Lung microvascular endothelial cell (primary cell): ENCODE measurements at regions not wholly inside any gene's neighbourhood (a gene's known extent, or its start where the extent isn't known, plus 50 kb on each side); places are given as distances from the start of the nearest gene placed in this dataset.
"Not testable (repeated sequence)": the region's sequence is repeated elsewhere in the genome, so short reads cannot be mapped to it uniquely, and the experiment has no call there.

Experiments used
- DNase-seq, 2 donors: peaks; one replicate each; pipeline versions ENCODE4 v3.0.0 to v3.0.0-alpha.2; 2010; ENCODE audit warnings: low read depth in 2 of 2

DNA sequence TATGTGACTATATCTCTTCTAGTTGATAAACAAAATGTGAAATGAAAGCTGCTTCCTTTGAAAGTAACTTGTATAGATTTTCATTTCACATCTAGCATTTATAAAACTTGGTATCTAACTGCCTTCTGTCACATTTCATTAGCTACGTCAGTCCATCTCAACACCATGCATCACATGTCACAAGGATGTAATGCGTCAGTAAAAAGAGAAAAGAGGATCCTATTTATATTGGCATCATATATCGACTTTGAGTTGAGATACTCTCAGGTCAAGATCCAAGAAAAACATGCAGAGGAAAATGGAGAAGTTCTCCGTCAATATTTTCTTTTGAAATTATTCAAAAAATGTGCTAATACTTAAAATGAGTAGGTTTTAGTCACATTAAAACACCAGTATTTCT, 1211.2 kb downstream of the EFNA5 start:
- DNase-seq, result peak in 1 of 2 donors; percentile 19

DNA sequence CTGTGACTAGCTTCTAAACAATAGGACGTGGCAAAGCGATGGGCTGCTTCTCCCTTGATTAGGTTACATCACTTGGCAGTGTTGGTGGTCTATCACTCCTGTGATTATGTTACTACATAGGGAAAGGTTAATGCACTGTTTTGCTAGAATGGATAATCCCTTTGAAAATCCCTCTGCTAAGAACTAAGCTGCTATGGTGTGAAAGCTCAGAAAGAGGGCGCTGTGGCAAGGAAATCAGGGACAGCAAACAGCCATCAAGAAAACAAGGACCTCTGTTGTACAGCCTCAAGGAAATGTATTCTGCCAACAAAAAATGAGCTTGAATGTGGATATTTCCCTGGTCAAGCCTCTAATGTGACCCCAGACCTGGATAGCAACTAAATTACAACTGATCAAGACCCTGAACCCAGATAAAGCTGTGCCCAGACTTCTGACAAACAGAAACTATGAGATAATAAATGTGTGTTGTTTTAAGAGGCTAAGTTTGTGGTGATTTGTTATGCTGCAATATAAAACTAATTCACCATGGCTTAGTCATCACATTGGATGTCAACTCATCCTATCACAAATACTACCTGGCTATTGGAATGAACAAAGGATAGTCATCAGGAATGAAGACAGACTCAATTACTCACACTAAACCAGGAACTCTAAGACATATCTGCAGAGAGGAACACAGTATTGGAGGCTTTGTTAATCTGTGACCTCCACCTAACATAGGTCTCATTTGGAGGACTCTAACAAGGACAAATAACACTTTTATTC, 1215.9 kb downstream of the EFNA5 start:
- peak in 1 of 2 donors; percentile 3 for DNase-seq

DNA sequence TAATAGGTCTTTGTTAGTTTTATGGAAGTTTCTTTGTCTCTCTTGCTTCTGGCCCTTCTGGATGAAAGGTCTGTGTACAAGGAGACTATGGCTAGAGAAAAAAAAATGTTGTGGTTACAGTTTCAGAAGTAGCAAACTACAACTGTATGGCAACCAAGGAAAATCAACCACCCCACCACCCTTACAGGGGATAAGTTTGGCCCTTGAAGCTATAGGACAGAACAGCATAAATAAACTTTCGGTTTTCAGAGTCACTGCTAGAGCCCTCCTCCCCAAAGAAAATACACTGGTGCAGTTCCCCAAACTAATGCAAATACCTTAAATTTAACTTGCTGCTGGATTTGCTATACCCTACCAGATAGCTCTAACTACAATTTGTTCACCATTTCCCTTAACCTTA, 1216.7 kb downstream of the EFNA5 start:
- DNase-seq, result no peak

DNA sequence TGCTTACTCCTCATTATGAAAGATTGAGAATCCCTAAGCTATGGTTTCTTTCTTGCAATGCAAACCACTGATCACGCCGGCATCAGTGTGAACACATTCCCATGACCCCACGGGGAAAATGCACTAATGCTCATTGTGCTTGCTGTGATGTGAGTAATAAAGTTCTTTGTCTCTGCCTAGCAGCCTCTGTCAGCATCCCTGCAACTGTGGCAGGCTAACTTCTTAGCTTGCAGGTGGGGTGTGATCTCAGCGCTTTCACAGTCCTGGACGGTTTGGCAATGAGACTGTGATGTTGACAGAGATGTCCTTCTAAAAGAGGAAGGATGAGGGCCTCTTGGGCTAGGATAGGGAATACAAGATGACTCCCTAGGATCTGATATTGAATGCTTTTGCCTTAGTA, 1218.7 kb downstream of the EFNA5 start:
- no peak for DNase-seq

DNA sequence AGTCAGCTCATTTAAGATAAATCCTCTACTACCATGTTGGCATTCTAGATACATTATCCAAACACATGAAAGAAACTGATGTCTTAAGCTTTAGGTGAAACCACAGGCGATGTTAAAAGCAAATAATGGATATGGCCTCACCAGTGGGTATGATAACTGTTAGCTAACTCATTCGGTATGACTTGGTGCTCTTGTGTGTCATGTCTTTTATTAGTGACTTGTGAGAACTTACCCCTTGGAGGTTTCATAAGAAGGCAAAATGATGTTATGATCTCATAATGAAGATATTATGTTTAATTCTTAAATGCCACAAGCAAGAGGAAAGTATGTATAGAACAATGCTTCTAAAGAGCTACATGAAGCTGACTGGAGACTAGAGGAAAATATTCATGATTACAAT, 1227.0 kb downstream of the EFNA5 start:
- no peak for DNase-seq

DNA sequence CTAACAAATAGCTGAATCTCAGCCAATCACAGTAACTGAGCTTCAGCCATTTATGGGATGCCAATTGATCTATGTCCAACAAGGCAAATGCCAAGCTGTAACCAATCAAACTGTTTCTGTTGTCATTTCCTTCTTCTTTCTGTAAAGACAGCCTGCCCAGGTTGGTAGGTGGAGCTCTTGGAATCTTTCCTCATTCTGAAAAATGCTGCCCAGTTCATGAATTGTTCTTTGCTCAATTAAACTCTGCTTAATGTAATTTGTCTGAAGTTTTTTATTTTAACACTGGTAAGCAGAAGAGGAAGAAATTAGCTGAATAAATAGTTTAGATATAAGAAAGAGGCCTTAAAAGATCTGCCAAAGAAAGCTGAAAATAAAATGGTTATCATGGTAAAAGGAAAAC, 1235.6 kb downstream of the EFNA5 start:
- no peak for DNase-seq

DNA sequence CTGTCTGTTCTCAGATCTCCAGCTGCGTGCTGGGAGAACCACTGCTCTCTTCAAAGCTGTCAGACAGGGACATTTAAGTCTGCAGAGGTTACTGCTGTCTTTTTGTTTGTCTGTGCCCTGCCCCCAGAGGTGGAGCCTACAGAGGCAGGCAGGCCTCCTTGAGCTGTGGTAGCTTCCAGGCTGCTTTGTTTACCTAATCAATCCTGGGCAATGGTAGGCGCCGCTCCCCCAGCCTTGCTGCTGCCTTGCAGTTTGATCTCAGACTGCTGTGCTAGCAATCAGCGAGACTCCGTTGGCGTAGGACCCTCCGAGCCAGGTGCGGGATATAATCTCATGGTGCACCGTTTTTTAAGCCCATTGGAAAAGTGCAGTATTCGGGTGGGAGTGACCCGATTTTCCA, 1240.0 kb downstream of the EFNA5 start:
- DNase-seq, result not testable (repeated sequence)

DNA sequence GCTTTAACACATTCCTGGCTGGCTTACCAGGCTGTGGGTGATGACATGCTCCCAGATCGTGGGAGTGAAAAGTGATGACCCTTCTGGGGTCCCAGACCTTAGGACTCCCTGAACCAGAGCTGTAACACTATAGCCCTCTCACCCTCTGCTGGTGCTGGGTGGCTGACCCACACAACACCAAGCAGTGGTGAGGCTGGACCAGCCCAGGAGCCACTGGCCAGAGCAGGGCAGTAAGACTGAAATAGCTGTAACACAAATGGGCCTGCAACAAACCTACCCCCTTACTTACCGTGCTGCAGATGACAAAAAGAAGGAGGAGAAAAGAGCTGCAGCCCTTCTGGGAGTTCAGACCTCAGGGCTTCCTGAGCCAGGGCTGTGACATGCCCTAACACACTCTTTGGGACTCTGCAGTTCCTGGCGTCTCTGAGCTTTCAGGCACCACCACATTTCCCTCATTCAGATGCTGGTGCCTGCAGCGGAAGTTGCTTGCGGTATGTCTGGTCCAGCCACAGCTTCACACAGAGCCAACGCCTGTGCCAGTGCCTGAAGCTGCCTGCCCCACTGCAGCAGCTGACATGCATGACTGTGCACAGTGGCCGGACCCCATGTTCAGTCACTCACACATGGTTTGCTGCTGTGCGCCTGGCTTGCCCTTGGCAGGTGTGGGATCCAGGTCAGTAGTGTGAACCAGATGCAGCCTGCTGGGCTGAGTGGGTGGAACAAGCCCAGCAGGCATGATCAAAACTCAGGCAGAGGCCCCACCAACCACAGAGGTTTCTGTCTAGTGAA, 1247.4 kb downstream of the EFNA5 start:
- no peak for DNase-seq

DNA sequence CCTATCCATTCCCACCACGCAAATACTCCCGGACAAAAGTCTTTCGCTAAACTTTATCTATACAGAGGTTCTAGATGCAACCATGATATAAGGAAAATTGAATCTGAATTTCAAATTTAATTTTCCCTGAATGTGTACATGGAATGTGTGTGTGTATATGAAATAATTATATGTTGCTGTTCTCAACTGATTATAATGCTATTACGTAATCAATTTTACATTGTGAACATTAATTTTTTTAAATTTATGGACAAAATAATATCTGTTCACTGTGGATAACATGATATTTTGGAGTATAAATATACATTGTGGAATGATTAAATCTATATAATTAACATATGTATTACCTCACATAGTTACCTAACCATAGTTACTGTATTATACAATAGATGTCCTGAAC, 1250.6 kb downstream of the EFNA5 start:
- DNase-seq, result no peak

DNA sequence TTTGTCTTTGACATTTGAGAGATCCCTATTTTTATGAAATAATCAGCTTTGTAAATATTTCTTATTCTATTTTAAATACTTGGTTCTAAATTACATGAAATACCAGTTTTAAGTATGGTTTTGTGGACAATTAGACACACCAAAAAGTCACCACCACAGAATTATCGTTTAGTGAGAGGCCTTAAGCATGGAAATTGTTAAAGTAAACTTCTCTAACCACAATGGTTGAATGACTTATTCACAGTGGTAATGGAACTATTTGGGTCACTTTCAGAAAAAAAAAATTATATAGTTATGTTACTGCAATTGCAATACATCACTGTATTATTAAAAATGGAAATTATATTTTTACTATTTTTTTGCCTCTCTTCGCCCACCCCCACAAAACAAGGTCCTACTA, 1252.5 kb downstream of the EFNA5 start:
- DNase-seq, result no peak

DNA sequence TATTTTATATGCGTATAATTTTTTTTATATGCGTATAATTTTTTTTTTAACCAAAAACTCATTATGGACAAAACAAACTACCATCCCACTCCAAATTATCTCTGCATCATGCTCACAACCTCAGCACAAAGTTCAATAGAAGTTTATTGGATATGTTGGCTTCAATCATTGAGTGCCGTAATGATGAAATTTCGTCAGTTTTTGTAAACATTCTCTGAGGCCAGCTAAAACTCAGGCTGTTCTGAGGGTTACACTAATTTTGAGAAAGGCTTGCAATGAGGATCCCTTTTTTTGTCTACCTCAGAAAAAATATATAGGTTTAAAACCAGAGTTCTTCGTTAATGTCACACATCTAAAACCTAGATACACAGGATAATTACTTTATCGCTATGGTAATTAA, 1253.2 kb downstream of the EFNA5 start:
- DNase-seq, result no peak

DNA sequence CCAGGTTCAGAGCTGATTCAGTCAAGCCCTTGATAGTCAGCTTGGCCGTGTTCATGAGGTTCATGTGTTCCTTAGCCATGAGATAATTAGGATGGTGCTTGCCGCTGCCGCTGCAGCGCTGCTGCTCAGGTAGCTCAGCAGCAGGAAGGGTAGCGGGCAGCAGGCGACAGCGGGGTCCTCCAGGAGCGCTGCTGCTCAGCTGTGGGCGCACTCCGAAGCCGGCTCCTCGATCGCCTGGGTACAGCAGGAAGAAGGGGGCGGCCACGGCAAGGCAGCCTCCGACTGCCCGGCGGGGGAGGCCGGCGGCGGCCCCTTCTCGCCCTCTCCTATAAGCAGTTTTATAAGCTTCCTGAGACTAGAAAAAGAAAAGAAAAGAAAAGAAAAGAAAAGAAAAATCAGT, 1253.6 kb downstream of the EFNA5 start:
- no peak for DNase-seq

DNA sequence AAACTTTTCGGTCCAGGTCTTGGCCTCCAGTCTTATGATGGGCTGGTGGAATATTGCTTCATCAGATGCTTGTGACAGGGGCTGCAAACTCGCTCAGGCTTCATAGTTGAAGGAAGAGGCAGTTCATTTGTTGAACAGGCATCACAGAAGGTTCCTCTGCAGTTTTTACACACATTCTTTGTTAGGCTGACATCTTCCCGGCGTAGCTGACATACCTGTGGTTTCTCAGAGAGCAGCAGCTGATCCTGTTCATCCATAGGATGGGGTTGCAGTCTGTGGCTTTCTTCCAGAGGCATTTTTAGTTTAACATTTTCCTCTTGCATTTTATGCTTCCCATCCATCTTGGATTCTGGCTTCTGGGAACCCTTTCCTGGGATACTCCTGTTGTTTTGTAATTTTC, 1255.2 kb downstream of the EFNA5 start:
- DNase-seq, result no peak

DNA sequence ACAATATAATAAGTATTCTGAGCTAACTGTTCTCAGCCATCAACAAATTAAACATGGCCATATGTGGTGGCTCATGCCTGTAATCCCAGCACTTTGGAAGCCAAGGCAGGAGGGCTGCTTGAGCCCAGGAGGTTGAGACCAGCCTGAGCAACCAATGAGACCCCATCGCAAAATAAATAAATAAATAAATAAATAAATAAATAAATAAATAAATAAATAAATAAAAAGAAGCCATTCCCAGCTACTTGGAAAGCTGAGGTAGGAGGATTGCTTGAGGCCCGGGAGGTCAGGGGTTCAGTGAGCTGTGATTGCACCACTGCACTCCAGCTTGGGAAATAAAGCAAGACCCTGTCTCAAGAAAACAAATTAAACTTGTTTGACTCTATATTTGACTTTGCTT, 1256.4 kb downstream of the EFNA5 start:
- no peak for DNase-seq

DNA sequence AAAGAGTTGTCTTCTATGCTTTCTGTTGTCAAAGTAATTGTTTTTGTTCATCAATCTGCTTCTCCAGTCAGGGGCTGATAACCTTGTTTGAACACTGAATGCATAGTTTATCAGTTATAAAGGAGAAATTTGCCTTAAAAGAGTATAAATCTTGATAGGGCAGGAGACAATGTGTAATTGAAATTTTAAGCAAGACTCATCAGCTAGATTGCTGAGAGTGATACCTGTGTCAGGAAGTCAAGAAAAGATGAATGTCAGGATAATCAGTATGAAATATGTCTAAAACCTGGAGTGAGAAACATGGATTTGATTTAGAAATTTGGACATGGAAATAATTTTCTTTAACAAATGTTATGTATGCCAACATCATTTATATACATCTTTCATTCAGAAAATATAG, 1258.1 kb downstream of the EFNA5 start:
- DNase-seq, result no peak

DNA sequence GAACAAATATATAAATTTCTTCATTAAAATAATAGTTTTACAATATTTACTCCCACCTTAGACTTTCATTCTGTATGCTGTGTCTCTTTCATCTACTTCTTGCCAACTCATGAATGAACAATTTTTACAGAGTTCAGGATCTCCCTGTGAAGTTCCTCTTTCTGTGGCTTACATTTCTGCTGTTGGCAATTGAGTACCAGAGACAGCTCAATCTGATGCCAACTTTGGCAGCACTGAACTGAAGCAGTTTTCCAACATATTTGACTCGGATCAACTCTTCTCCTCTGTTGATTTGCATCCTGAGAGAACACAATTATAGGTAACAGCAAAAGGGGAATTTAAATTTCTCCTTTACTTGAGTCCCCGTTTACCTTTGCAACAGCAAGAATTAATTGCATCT, 1262.2 kb downstream of the EFNA5 start:
- DNase-seq, result no peak

DNA sequence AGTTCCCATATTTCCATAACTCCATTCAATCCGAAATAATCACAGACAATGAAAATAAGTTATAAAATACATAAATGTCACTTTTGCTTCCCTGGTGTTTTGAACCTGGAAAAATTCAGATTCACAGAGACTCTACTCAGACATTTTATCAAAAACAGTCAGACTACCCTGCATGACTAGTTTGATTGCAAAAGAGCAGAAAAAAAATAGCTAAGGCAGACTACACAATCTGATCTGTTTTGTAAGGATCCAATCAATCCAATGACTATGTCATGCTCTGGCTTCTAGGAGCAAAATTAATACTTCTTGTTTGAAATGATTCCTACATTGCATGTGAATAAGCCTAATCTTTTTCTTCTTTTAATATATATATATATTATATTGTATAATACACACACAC, 1262.6 kb downstream of the EFNA5 start:
- DNase-seq, result no peak

DNA sequence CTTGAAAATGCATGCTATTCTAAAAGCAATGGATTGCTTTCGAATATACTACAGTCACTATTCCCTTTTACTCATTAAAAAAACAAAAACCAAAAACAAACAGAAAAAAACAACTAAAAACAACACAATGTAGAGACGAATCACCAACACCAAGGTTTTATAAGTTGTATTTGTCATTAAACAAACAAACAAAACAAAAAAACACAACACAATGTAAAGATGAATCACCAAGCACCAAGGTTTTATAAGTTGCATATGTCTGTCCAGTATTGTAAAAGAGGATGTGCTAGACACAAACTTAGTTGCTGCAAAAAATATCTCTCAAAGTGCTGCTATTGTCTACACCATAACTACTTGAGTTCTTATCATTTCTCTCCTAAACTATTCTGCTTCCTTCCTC, 1269.2 kb downstream of the EFNA5 start:
- no peak for DNase-seq

DNA sequence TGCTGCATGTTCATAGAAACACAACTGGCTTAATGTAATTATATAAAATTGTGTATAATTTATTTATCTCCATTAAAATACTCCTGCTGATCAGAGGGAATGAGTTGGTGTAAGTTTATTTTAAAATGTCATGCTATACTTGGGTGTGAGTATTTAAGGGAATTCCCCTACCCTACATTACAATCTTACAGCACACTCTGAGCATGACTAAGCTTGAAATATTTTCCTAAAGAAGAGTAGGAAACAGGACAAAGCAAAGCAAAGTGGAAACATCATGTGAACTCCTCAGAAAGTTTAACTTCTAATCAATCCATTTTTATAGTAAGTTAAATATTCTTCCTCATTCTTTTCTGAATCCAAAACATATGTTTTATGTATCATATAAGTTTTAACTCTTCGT, 1271.3 kb downstream of the EFNA5 start:
- DNase-seq, result peak in 1 of 2 donors; percentile 12

DNA sequence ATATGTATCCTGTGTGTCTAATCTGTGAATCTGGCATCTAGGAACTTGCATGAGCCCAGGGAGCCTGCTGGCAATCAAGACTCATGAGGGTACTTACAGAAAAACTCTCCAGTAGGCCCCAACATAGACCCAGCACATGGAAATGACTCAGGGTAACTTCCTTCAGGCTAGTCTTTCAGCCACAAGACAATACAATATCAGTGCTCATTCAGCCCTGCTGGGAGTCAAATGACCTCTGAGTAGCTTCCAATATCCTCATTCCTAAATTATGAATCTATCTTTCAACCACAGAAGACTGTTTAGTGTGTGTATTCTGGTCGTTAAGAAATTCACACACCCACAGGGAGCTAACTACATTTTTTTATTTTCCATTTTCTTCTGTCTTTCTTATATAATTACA, 1273.0 kb downstream of the EFNA5 start:
- peak in 1 of 2 donors; percentile 64 for DNase-seq

DNA sequence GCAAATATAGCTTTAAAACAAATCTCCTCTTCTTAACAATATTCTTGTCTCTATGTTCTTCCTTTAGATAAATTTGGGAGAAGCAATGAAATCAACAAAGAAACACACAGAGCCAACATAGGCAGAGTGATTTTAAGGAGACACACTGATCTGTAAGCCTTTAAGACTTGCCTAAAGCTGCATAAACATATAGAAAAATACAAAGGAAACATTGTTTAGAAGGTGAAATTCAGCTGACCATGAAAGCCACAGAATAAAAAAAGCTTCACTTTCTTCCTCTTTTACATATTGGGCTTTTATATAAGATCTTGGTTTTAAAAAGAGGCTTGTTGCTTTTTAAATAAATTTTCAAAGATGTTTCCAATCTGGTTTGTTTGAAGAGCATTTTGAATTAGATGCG, 1277.5 kb downstream of the EFNA5 start:
- no peak for DNase-seq

DNA sequence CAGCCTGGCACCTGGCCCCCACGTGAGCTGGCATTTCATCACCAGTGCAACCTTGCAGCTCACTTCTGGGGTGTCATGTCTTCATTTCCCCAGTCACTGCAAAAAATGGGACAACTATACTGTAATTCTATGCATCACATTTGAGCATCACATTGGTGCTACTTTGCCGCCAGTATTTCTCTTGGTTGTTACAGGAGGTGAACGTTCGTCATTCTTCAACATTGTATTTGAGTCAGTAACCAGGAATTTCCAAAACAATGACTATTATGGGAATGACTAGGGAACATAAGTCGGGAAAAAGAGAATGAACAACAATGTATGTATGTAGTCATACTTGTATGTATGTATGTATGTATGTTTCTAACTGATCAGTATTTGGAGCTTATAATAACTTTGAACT, 1278.0 kb downstream of the EFNA5 start:
- DNase-seq, result peak in 1 of 2 donors; percentile 3

DNA sequence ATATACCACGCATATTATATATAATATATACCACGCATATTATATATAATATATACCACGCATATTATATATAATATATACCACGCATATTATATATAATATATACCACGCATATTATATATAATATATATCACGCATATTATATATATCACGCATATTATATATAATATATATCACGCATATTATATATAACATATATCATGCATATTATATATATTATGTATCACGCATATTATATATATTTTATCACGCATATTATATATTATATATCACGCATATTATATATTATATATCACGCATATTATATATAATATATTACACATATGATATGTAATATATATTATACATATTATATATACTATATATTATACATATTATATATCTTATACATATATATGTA, 1283.0 kb downstream of the EFNA5 start:
- not testable (repeated sequence) for DNase-seq
